Esophagus squamous epithelium (tissue), 4 donors: ENCODE measurements at regions not wholly inside any gene's neighbourhood (a gene's known extent, or its start where the extent isn't known, plus 50 kb on each side); places are given as distances from the start of the nearest gene placed in this dataset.

Experiments used
- POLR2A ChIP-seq, 4 donors: fragments of 450-650 bp; IDR thresholded peaks; one replicate each; pipeline ENCODE4 v1.6.1; 2017; ENCODE audit warnings: antibody characterized with exemption in 4 of 4, mild to moderate bottlenecking in 4 of 4, moderate library complexity in 3 of 4
- TF ChIP-seq, protein P1 (sequence below), 6 experiments: fragments of 450-650 bp in 4 of 6; fragments of 200-600 bp in 2 of 6; sonication (generic) in 2 of 6; IDR thresholded peaks; one replicate each; pipeline ENCODE4 v1.5.1; 2016 to 2019; ENCODE audit warnings: antibody characterized with exemption in 6 of 6, mild to moderate bottlenecking in 4 of 6, moderate library complexity in 4 of 6

DNA sequence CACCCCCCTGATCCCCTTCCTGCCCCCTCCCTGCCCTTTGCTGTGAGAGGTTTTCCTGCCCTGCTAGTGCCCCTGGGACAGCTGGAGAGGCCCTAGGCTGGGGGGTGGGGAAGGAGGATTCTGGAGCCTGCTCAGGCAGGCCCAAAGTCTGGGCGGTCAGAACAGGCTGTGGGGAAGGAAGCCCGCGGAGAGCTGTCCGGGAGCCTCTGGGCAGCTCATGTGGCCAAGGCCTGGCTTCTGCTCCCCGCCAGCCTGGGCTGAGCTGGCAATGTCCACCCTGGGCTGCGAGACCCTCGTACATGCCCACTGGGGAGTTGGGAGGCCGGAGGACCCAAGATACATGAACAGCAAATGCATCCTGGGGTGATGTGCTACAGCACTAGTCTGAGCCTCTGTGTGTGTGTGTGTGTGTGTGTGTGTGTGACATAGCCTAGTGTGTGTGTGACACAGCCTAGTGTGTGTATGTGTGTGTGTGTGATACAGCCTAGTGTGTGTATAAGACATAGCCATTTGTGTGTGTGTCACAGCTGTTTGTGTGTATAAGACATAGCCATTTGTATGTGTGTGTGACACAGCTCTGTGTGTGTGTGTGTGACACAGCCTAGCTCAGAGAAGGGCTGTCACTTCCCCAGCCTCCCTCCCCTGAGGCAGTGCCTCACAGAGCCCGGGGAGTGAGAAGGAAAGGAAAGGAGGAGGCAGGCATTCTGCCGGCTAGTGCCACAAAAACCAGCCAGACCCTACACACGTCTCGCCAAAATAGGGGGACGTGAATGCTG, 201.4 kb upstream of the CIBAR2 start:
- TF ChIP-seq, protein P1, sequence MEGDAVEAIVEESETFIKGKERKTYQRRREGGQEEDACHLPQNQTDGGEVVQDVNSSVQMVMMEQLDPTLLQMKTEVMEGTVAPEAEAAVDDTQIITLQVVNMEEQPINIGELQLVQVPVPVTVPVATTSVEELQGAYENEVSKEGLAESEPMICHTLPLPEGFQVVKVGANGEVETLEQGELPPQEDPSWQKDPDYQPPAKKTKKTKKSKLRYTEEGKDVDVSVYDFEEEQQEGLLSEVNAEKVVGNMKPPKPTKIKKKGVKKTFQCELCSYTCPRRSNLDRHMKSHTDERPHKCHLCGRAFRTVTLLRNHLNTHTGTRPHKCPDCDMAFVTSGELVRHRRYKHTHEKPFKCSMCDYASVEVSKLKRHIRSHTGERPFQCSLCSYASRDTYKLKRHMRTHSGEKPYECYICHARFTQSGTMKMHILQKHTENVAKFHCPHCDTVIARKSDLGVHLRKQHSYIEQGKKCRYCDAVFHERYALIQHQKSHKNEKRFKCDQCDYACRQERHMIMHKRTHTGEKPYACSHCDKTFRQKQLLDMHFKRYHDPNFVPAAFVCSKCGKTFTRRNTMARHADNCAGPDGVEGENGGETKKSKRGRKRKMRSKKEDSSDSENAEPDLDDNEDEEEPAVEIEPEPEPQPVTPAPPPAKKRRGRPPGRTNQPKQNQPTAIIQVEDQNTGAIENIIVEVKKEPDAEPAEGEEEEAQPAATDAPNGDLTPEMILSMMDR (IDR thresholded peaks at IDR 0.05), result no peak
- TF ChIP-seq POLR2A (IDR thresholded peaks at IDR 0.05), result no peak
